Neuronal stem cell (in vitro differentiated cells): ENCODE measurements at regions not wholly inside any gene's neighbourhood (a gene's known extent, or its start where the extent isn't known, plus 50 kb on each side); places are given as distances from the start of the nearest gene placed in this dataset.
"Not testable (repeated sequence)": the region's sequence is repeated elsewhere in the genome, so short reads cannot be mapped to it uniquely, and the experiment has no call there.

Experiments used
- DNase-seq: peaks from one replicate; pipeline ENCODE4 v3.0.0-alpha.2; 2013; ENCODE audit warnings: low spot score
- H2AFZ ChIP-seq: one replicate; pipeline ENCODE4 v1.6.1; 2013; ENCODE audit warnings: mild to moderate bottlenecking, low read length, inconsistent platforms
- H2AK5ac ChIP-seq: 2 replicates; pipeline ENCODE4 v1.6.1; 2013; ENCODE audit warnings: low read depth, mild to moderate bottlenecking, inconsistent platforms, low read length, moderate library complexity, mixed read lengths
- H2BK120ac ChIP-seq: 2 replicates; pipeline ENCODE4 v1.6.1; 2013; ENCODE audit warnings: low read depth, mild to moderate bottlenecking, inconsistent platforms, low read length, moderate library complexity, mixed read lengths
- H2BK12ac ChIP-seq: one replicate; pipeline ENCODE4 v1.6.1; 2013; ENCODE audit warnings: low read length, inconsistent platforms
- H2BK15ac ChIP-seq: 2 replicates; pipeline ENCODE4 v1.6.1; 2013; ENCODE audit warnings: mild to moderate bottlenecking, low read length, inconsistent platforms, mixed read lengths
- H2BK5ac ChIP-seq: one replicate; pipeline ENCODE4 v1.6.1; 2013; ENCODE audit warnings: inconsistent platforms, mild to moderate bottlenecking, low read length, moderate library complexity
- H3K14ac ChIP-seq: one replicate; pipeline ENCODE4 v1.6.1; 2013; ENCODE audit warnings: low read length, inconsistent platforms
- H3K18ac ChIP-seq: 2 replicates; pipeline ENCODE4 v1.6.1; 2013; ENCODE audit warnings: low read length, inconsistent platforms
- H3K23ac ChIP-seq: 2 replicates; pipeline ENCODE4 v1.6.1; 2013; ENCODE audit warnings: low read depth, mild to moderate bottlenecking, mixed read lengths, low read length, inconsistent platforms; ENCODE audit not compliant: poor library complexity
- H3K27ac ChIP-seq: replicated peaks from 3 replicates; pipeline ENCODE4 v1.5.1; 2013; ENCODE audit warnings: low read length, inconsistent platforms
- H3K27me3 ChIP-seq, 3 experiments: 2 replicates each; pipeline ENCODE4 v1.6.1; 2013; ENCODE audit warnings: low read length in 3 of 3, mild to moderate bottlenecking in 2 of 3, inconsistent platforms in 1 of 3, low read depth in 1 of 3, mixed read lengths in 1 of 3, moderate library complexity in 1 of 3; ENCODE audit not compliant: control insufficient read depth in 3 of 3, insufficient read depth in 3 of 3
- H3K36me3 ChIP-seq, 2 donors: replicated peaks in 1 of 2; 2 replicates each; pipeline ENCODE4 v1.6.1; 2013; ENCODE audit warnings: low read length in 2 of 2; ENCODE audit not compliant: control insufficient read depth in 2 of 2, insufficient read depth in 2 of 2
- H3K4ac ChIP-seq: 2 replicates; pipeline ENCODE4 v1.6.1; 2013; ENCODE audit warnings: inconsistent platforms, mild to moderate bottlenecking, low read length, moderate library complexity
- H3K4me1 ChIP-seq, 2 donors: 1 replicate in 1 of 2; 2 replicates in 1 of 2; pipeline ENCODE4 v1.6.1; 2013; ENCODE audit warnings: low read length in 2 of 2, low read depth in 1 of 2; ENCODE audit not compliant: control insufficient read depth in 2 of 2, insufficient read depth in 1 of 2
- H3K4me2 ChIP-seq: one replicate; pipeline ENCODE4 v1.6.1; 2013; ENCODE audit warnings: mild to moderate bottlenecking, low read length, inconsistent platforms; ENCODE audit not compliant: insufficient read depth, poor library complexity, severe bottlenecking
- H3K4me3 ChIP-seq, 2 donors: 2 replicates each; pipeline ENCODE4 v1.5.1; 2013; ENCODE audit warnings: low read length in 2 of 2, mild to moderate bottlenecking in 2 of 2, inconsistent platforms in 1 of 2, moderate library complexity in 1 of 2
- H3K79me1 ChIP-seq: one replicate; pipeline ENCODE4 v1.6.1; 2013; ENCODE audit warnings: low read depth, mild to moderate bottlenecking, inconsistent platforms, low read length, moderate library complexity
- H3K9ac ChIP-seq: one replicate; pipeline ENCODE4 v1.6.1; 2013; ENCODE audit warnings: mild to moderate bottlenecking, low read depth, low read length, inconsistent platforms; ENCODE audit not compliant: poor library complexity
- H3K9me3 ChIP-seq, 2 donors: replicated peaks in 1 of 2; 2 replicates each; pipeline versions ENCODE3 to v1.6.1; 2013; ENCODE audit warnings: low read length in 2 of 2, mild to moderate bottlenecking in 2 of 2, inconsistent platforms in 1 of 2, low read depth in 1 of 2, mixed read lengths in 1 of 2, moderate library complexity in 1 of 2; ENCODE audit not compliant: control insufficient read depth in 2 of 2, insufficient read depth in 1 of 2
- H4K8ac ChIP-seq: one replicate; pipeline ENCODE4 v1.6.1; 2013; ENCODE audit warnings: low read depth, mild to moderate bottlenecking, inconsistent platforms, low read length, moderate library complexity
- H4K91ac ChIP-seq: one replicate; pipeline ENCODE4 v1.6.1; 2013; ENCODE audit warnings: low read length, low read depth, mild to moderate bottlenecking, inconsistent platforms; ENCODE audit not compliant: poor library complexity
- WGBS, 2 donors: extraction: QIAGEN DNeasy Blood & Tissue Kit; methylation state at CpG; one replicate each; pipeline ENCODE4 v1.1.7; 2013; ENCODE audit warnings: missing lambda C conversion rate in 2 of 2, mixed read lengths in 1 of 2; ENCODE audit not compliant: insufficient read length in 2 of 2, insufficient replicate concordance in 1 of 2; ENCODE audit errors: extremely low coverage in 2 of 2; 5-methylcytosine and 5-hydroxymethylcytosine counted together

- H2BK5ac ChIP-seq, H4K91ac ChIP-seq, H3K4ac ChIP-seq, DNase-seq, H2AFZ ChIP-seq, H4K8ac ChIP-seq, H3K27ac ChIP-seq, H3K4me3 ChIP-seq, H3K18ac ChIP-seq, H2BK15ac ChIP-seq, H3K36me3 ChIP-seq, H3K79me1 ChIP-seq, H2BK120ac ChIP-seq, H3K9me3 ChIP-seq, H3K14ac ChIP-seq, H2BK12ac ChIP-seq, H3K23ac ChIP-seq, H3K4me2 ChIP-seq, H3K9ac ChIP-seq, H3K4me1 ChIP-seq, H2AK5ac ChIP-seq: not testable (repeated sequence)
- WGBS, 2 donors, result no CpG with 5 or more reads among the region's 4 CpGs
- H3K27me3 ChIP-seq, result peaks cover 0 to 21% (median 15%) of the 10 kb centered on the region in 3 experiments
Observed at GRCh38 chr17:21507806-21508205, 131.6 kb downstream of the KCNJ12 start.

- Histone ChIP-seq H3K4ac (no peak overlapping the region), H3K18ac (no peak overlapping the region), H4K91ac (no peak overlapping the region), H2BK12ac (no peak overlapping the region), H3K27me3 (peaks cover 0 to 21% (median 15%) of the 10 kb centered on the region in 3 experiments), H3K79me1 (no peaks in the 10 kb centered on the region), H3K23ac (no peak overlapping the region), H3K14ac (no peak overlapping the region), H3K4me1 (peaks cover 0 to 2% of the 10 kb centered on the region in 2 donors), H3K36me3 (no peaks in the 10 kb centered on the region), H4K8ac (no peak overlapping the region), H3K4me3 (no peak overlapping the region), H2BK5ac (no peak overlapping the region), H2BK120ac (no peak overlapping the region), H2BK15ac (no peak overlapping the region), H3K4me2 (no peak overlapping the region), H2AK5ac (no peak overlapping the region), H2AFZ (no peak overlapping the region), H3K27ac (no peak overlapping the region), H3K9me3 (no peaks in the 10 kb centered on the region), H3K9ac (no peak overlapping the region)
- DNase-seq, result no peak
- WGBS, 2 donors, result no CpG with 5 or more reads among the region's 2 CpGs
Observed at GRCh38 chr17:21508211-21508610, 132.1 kb downstream of the KCNJ12 start.

DNA sequence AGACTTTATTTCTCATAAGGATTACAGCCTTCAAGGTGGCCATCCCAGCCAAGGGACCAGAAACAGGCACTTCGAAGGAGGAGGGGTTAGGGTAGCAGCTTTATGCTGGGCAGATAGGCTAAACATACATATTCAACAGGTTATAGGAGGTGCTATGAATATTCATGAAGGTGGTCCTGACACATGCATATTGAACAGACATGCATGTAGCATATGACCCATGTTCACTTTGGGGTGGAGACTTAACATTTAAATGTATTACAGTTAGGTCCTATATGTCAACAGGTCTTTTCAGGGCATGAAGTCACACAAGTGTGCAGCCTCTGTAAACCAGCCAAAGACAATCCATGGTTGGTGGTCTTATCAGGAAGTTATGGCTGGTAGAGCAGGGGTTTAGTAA lies 133.2 kb downstream of the KCNJ12 start:
- H2AFZ ChIP-seq, H3K23ac ChIP-seq, DNase-seq, H3K9me3 ChIP-seq, H3K27ac ChIP-seq, H4K91ac ChIP-seq, H3K14ac ChIP-seq, H2BK120ac ChIP-seq, H3K4me2 ChIP-seq, H3K9ac ChIP-seq, H3K4me3 ChIP-seq, H4K8ac ChIP-seq, H3K79me1 ChIP-seq, H2AK5ac ChIP-seq, H2BK15ac ChIP-seq, H2BK5ac ChIP-seq, H3K36me3 ChIP-seq, H3K18ac ChIP-seq, H3K4ac ChIP-seq, H2BK12ac ChIP-seq, H3K4me1 ChIP-seq: not testable (repeated sequence)
- peaks cover 0 to 21% (median 15%) of the 10 kb centered on the region in 3 experiments for H3K27me3 ChIP-seq
- WGBS, 2 donors, result no CpG with 5 or more reads among the region's 1 CpG

GRCh38 chr17:21510686-21511362 lies 134.7 kb downstream of the KCNJ12 start:
- H2BK15ac ChIP-seq, result no peak overlapping the region
- H3K79me1 ChIP-seq, result no peaks in the 10 kb centered on the region
- H3K4ac ChIP-seq, result no peak overlapping the region
- peak overlapping the region in 1 of 2 donors; percentile 74 for H3K4me3 ChIP-seq
- no peaks in the 10 kb centered on the region for H3K9me3 ChIP-seq
- peak overlapping the region; percentile 92 for H2AFZ ChIP-seq
- H3K4me1 ChIP-seq, result peaks cover 0 to 2% of the 10 kb centered on the region in 2 donors
- peak overlapping the region; percentile 88 for H3K4me2 ChIP-seq
- H3K36me3 ChIP-seq, result no peaks in the 10 kb centered on the region
- no peak overlapping the region for H3K18ac ChIP-seq
- no peak overlapping the region for H3K27ac ChIP-seq
- H4K8ac ChIP-seq, result no peak overlapping the region
- WGBS, 2 donors, result no CpG with 5 or more reads among the region's 14 CpGs
- H4K91ac ChIP-seq, result no peak overlapping the region
- no peak overlapping the region for H2BK12ac ChIP-seq
- H3K23ac ChIP-seq, result no peak overlapping the region
- no peak overlapping the region for H2BK120ac ChIP-seq
- DNase-seq, result no peak
- H3K14ac ChIP-seq, result no peak overlapping the region
- peaks cover 0 to 21% (median 14%) of the 10 kb centered on the region in 3 experiments for H3K27me3 ChIP-seq
- no peak overlapping the region for H2AK5ac ChIP-seq
- H3K9ac ChIP-seq, result no peak overlapping the region
- H2BK5ac ChIP-seq, result no peak overlapping the region
